Breast epithelium (tissue), 3 donors: ENCODE measurements at regions not wholly inside any gene's neighbourhood (a gene's known extent, or its start where the extent isn't known, plus 50 kb on each side); places are given as distances from the start of the nearest gene placed in this dataset.
A peak's percentile ranks its signal among the peaks of the same experiment; 100 is the strongest.

Experiments
- CTCF ChIP-seq, 3 donors: fragments of 450-650 bp; IDR thresholded peaks; one replicate each; pipeline ENCODE4 v1.5.1; 2016 to 2017; ENCODE audit warnings: antibody characterized with exemption in 3 of 3, mild to moderate bottlenecking in 3 of 3, moderate library complexity in 3 of 3
- POLR2AphosphoS5 ChIP-seq, 3 donors: sonication (generic); formaldehyde crosslinking; IDR thresholded peaks; one replicate each; pipeline ENCODE4 v1.6.1; 2017; ENCODE audit warnings: antibody characterized with exemption in 3 of 3

GRCh38 chr20:56187534-56188165 lies 60.9 kb upstream of the MC3R start:
- TF ChIP-seq POLR2AphosphoS5 (IDR thresholded peaks at IDR 0.05): no peak
- peak in 1 of 3 donors; percentile 22 for TF ChIP-seq CTCF (IDR thresholded peaks at IDR 0.05)
